SK-N-SH (cell line): ENCODE measurements at regions not wholly inside any gene's neighbourhood (a gene's known extent, or its start where the extent isn't known, plus 50 kb on each side); places are given as distances from the start of the nearest gene placed in this dataset.

Source experiments
- CTCF ChIP-seq: fragments of 200-600 bp; sonication (generic); IDR thresholded peaks from 2 replicates; pipeline ENCODE4 v1.6.1; 2017; ENCODE audit warnings: antibody characterized with exemption, mild to moderate bottlenecking, moderate library complexity
- FOXM1 ChIP-seq: IDR thresholded peaks from 2 replicates; pipeline ENCODE4 v1.4.0; 2012; ENCODE audit warnings: low read depth, mild to moderate bottlenecking
- TAF1 ChIP-seq: IDR thresholded peaks from 2 replicates; pipeline ENCODE4 v1.6.1; 2012; ENCODE audit warnings: low read depth, mild to moderate bottlenecking, low read length, moderate library complexity, borderline replicate concordance
- YY1 ChIP-seq: IDR thresholded peaks from 2 replicates; pipeline ENCODE4 v1.4.0; 2012; ENCODE audit warnings: low read depth, mild to moderate bottlenecking
- TF ChIP-seq, protein P1 (sequence below): IDR thresholded peaks from 2 replicates; pipeline ENCODE4 v1.6.1; 2012; ENCODE audit warnings: mild to moderate bottlenecking, low read depth, low read length, moderate library complexity

DNA sequence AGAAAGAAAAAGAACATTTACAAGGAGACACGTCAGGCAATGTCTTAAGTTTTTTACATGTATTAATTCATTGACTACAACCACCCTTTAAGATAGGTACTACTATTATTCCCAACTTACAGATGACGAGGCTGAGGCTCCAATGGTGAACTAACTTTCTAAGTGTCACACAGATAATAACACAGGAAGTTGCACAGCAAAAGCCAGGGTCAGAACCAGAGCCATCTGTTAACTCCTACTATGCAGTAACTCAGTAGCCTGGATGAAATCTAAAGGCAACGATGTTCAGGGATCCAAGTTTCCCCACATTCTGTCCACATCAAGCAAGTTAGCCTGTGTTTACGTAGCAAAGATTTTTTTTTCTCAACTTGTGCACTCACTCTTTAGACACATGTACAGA lies 371.7 kb downstream of the PTPRC start:
- TF ChIP-seq TAF1: no peak
- TF ChIP-seq YY1: no peak
- TF ChIP-seq CTCF: no peak
- TF ChIP-seq, protein P1, sequence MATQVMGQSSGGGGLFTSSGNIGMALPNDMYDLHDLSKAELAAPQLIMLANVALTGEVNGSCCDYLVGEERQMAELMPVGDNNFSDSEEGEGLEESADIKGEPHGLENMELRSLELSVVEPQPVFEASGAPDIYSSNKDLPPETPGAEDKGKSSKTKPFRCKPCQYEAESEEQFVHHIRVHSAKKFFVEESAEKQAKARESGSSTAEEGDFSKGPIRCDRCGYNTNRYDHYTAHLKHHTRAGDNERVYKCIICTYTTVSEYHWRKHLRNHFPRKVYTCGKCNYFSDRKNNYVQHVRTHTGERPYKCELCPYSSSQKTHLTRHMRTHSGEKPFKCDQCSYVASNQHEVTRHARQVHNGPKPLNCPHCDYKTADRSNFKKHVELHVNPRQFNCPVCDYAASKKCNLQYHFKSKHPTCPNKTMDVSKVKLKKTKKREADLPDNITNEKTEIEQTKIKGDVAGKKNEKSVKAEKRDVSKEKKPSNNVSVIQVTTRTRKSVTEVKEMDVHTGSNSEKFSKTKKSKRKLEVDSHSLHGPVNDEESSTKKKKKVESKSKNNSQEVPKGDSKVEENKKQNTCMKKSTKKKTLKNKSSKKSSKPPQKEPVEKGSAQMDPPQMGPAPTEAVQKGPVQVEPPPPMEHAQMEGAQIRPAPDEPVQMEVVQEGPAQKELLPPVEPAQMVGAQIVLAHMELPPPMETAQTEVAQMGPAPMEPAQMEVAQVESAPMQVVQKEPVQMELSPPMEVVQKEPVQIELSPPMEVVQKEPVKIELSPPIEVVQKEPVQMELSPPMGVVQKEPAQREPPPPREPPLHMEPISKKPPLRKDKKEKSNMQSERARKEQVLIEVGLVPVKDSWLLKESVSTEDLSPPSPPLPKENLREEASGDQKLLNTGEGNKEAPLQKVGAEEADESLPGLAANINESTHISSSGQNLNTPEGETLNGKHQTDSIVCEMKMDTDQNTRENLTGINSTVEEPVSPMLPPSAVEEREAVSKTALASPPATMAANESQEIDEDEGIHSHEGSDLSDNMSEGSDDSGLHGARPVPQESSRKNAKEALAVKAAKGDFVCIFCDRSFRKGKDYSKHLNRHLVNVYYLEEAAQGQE: no peak
- TF ChIP-seq FOXM1: no peak
